ENCODE measurements at regions not wholly inside any gene's neighbourhood (a gene's known extent, or its start where the extent isn't known, plus 50 kb on each side); places are given as distances from the start of the nearest gene placed in this dataset.

DNA sequence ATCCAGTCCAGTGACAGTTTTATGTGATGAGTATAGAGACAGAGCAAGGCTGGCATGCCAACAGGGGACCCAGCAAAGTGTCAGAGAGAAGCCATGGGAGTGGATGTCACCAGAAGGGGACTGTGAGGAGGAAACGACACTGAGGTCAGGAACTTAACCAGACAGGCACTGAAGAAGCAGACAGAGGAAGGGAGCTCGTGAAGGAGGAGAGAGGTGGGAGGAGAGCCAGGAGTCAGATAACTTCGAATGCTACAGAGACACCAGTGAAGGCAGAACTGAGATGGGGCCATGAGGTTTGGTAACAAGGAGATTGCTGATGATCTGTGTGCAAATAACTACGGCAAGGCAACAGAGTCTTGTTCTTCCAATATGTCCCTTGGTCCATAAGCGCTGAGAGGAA, 211.1 kb upstream of the FOXA2 start:
- no peak for DNase-seq

DNA sequence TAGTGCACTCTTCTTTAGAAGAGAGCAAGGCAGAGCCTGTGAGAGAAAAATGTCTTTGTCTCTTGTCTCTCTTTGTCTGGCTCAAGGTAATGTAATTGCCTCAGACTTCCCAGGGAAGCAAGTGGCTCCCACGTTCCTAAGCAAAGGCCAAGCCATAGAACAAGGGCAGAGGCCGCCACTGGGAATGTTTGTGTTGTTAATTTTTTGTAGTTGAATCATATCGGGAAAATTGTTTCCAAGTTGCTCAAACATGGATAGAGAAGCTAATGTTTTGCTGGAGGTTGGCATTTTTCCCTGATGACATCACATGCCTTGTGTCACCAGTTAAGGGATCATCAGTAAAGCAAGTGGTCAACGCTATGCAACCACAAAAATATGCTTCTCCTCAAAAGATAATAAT, 211.5 kb upstream of the FOXA2 start:
- no peak for DNase-seq

DNA sequence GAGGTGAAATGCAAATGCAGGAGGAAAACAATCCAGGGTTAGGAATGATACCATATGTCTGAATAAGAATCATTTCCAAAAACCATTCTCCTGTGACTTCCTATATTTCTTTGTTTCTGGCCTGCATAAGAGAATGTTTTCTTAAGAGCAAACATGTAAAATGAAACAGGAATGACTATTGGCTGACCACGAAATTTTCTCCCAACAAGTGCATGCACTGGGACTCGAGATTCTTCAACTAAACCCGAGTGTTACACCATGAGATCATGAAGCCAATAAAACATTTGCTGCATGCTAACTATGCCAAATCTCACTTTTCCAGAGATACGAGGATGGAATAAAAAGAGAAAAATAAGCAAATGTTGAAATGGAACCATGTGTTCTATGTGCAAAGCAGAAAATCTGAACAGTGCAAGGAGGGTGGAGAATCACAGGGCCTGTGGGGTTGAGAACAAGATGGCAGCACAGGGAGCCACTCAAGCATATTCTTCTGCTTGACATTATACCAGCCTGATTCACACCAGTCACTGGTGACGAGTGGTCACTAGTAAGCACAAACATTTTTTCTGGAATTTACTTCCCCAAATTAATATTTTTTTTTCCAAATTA, 212.2 kb upstream of the FOXA2 start:
- no peak for DNase-seq

DNA sequence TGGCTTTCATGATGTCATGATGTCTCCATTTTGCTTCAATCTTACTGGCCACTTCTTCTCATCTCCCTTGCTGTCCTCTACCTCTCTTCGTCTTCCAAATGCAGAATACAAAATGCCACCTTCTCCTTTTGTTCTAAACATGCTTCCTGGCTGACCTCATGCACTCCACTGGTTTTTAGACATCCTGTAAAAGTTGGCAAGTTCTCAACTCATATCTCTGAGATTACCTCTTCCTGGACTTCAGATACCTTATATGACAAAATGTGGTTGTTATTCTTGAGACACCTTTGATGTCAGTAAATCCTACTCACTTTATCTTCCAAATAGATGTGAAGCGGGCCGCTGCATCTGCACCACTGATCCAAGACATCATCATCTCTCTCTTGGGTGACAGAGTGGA, 212.7 kb upstream of the FOXA2 start:
- DNase-seq: no peak

DNA sequence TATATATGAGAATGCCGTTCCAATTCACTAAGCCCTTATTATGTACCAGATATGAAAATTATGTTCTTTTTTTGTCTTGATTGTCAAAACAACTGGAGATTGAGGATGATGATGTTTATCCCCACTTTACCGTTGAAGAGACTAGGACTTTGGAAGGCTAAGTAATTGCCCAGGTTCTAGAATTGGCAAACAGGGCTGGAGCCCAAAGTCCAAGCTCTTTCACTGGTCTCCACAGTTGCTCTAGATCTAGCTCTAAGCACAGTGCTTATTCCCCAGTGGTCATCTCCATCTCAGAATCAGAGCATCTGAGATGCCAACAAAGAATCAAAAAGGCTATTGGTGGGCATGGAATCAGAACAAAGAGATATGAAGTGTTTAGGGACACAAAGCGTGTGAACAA, 215.3 kb upstream of the FOXA2 start:
- no peak for DNase-seq

DNA sequence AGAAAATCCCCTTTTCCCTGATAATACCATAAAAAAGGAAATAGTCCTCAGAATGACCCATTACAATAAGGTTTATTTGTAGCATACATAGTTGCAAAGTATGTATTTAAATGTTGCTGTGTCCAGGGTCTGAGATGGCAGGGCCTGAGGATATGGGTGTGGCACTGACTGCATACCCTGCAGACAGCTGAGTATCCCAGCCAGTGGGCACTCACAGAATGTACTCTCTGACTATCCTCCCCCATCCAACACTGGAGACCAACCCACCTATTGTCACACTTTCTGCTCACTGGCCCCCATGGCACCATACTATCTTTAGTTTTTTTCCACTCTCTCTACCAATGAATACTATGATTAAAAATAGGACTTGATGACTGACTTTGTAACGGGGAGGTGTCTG, 215.8 kb upstream of the FOXA2 start:
- DNase-seq: no peak

DNA sequence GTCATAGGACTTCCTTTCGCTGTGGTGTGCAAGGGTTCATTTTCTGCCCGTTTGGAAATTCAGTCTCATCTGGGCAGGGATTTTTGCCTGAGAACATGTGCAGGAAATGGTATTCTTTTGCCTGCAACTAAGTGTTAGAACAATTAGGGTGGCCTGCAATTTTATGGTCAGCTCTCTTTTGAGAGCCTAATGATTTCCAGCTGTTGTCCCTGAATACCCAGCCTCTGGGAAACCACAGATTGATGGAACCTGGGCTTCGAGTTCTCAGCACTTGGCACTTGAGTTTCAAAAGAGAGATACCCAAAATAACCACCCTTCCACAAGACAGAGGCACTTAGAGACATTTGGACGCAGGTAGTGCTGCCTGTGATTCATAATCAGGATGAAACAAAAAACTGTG, 217.2 kb upstream of the FOXA2 start:
- DNase-seq: no peak

DNA sequence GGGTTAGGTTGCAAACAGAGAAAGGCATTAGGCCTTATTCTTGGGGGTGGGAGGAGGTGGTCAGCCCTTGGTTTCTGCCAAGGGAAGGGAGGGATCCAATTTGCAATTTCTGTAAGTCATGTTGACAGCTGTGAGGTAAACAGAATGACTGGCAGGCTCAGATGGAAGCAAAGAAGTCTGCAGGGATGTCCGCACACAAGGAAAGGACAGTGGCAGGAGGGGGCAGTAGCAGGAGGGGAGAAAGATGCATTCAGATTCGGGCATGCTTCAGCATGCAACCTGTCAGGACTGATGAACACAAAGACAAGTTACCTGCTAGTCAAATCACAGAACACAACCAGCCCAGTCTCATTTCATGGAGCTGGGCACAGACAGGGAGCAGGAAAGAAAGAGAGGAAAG, 217.9 kb upstream of the FOXA2 start:
- DNase-seq: no peak

DNA sequence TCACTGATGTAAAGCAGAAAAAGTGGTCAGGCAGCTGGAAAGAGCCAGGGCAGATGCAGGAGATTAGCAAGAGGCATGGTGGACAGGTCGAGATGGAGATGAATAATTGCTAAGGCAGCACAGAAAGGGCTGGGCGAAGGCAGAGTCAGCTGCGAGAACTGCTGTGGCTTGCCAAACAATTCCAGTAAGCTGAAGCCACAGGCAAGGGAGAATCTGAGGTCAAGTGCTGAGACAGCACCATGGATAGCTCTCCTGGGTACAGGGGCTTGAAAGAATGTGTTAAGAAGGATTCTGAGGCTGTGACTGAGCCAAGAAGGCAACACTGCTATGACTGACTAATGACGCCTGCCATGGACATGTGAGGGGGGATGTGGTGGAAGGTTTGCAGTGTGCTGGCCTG, 220.8 kb upstream of the FOXA2 start:
- no peak for DNase-seq

DNA sequence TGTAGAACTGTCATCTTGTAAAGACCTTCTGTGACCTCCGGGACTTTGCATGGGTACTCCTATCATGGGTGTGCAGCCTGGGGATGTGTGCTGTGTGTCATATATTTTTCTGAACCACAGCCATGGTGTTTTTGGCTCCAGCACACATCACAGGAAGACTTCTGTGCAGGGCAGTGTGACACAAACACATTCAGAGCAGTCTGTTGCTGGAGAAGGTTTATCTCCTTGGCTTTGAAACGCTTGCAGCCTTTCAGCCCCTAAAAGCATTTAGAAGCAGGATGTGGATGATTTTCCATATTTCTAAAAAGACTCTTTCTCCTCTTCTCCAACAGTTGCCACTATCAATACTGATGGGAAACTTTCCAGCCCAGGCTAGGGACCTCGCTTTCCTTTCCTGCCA, 221.6 kb upstream of the FOXA2 start:
- DNase-seq: no peak

DNA sequence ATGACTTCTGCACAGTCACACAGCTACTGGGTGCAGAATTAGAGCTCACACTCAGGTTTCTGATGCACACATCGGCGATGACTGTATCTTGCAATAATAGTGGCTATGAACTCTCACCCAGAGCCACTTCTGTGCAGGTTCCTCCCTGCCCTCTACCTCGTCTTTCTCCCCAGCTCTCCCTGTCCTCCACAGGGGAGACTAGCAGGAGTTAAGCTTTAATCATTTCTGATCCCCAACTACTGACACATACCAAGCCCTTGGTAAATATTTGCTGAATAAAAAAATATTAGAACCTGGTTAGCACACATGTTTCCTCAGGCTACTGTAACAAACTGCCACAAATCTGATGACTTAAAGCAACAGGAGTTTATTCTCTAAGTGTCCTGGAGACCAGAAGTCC, 222.7 kb upstream of the FOXA2 start:
- no peak for DNase-seq

DNA sequence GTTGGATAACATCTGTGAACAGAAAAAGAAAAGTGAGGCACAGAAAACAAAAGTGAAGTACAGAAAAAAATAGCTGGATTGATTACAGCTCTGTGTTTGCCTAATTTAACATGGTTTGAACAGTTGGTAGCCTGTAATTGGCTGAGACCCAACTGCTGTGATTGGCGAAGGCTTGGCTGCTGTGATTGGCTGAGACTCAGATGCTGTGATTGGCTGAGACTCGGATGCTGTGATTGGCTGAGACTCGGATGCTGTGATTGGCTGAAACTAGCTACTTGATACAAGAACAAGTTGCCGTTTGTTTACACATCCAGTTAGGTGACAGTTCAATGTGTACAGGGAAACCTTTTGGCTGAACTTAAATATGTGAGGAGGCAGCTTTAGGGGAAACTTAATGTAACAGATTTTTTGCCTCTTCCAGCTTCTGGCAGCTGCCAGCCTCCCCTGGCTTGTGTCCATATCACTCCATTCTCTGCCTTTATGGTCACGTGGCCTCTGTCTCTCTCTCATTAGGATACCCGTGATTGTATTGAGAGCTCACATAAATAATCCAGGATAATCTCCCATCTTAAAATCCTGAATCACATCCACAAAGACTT, 223.4 kb upstream of the FOXA2 start:
- no peak for DNase-seq

DNA sequence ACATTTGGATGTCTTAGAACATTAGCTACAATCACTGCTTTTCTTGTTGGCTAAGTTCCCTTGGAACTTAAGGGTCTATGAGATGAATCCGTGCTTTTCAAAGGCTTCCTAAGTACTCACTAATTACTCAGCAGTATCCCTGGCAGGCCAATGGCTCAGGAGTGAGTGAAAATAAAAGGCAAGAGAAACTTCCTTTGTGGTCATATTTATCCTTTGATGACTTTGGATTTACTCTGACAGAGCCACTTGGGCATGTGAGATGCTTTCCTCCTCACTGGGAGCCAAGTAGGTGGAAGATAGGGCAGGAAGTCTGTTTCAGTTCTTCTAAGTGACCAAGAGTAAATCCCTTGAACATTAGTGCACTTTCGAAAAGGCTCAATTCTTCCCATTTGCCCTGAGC, 224.3 kb upstream of the FOXA2 start:
- DNase-seq: no peak

DNA sequence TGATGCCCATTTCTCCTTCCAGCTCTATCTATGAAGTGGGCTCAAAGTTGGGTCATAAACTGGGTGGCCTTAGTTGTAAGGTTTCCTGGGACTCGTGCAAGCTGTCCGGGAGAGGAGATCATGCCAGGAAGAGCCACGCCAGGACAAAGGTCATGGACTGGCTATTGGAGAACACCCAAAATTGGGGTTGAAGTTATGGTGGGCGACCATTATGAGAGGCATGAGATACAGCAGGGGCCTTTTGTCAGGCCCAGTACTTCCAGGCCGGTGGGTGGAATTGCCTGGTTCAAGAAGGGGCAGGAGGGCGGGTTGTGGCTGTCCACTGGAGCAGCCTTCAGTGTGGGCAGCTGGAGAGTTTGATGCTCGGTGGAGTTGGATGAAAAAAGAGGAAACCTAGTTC, 225.1 kb upstream of the SSTR4 start:
- no peak for DNase-seq

DNA sequence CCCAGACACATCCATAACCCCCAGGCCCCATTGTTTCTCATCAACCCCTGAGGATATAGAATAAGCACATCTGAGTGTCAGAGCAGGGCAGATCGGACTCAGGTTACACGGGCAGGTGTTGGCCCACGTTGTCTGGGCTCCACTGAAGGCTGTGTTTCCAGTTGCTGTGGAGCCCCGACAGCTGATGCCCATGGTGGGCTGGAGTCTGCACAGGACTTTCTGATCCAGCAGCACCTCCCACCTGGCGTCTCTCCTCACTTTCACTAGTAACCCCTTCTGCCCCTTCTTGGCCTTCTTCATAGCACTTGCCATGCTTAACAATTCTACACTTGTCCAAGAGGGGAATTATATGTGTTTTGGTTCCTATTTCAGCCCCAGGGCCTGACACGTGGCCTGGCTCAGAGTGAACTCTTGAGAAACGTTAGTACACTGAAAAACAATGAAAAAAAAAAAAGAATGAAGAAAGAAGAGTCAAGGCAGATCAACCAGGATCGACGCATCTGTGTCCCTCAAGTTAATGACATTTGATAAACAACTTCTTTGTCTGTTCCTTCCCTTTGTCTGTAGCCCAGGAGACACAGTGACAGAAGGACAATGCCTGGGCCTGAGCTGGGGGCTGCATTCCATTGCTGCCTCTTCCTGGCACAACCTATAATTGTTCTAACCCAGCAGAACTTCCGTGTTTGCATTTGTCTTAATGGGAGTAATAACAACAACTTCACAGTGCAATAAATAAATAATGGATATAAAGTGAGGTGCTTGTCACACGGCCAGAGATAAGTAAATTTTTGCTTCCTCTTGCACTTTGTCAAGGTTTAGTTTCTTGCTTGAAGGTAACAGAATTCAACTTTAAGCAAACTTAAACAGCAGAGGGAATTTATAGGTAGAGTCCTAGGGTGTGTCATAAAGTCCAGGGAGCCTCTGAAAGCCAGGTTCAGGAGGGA, 224.2 kb upstream of the SSTR4 start:
- no peak for DNase-seq

DNA sequence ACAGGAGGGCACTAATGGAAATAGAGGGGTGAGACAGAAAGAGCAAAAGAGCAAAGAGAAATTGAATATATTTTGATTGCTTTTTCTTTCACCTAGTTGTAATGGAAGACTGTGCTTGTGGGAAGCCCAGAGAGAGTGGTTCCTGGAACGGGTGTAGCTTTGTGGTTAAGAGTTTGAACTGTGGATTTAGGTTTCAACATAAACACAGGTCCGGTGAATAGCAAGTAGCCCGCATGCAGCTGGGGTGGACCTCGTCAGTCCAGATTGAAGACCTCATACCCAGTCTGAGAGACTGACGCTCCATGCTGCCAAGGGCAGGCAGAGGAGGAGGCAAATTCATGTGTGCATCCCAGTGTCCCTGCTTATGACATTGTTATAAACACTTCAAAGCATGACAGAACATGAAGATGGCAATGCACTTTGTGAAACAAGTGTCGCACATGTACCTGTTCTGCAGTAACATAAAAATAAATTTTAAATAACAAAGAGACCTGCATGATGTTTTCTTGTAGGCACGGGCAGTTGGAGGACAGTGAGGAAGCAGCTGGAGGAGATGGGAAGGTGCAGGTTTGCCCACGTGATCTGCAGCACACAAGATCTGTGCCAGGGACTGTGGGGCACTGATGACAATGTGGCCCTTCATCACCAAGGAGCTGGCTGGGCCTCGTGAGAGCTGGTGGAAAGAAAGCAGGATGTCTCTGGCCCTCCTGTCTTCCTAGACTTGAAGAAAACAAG, 220.5 kb upstream of the SSTR4 start:
- no peak for DNase-seq

DNA sequence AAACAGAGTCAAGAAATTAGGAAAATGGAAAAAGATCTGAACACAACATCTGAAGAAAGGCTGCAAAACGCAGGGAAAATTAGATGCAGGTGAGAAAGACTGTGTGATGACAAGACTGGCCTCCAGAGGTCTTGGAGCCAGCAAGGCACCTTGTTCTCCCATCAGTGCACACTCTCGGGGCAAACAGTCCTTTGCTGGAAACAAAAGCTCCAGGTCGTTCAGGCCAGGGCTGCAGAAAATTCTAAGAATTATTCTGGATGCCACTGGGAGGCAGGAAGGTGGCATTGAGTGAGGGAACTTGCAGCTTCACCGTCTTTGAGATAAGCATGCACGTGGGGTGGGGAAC, 219.9 kb upstream of the SSTR4 start:
- DNase-seq: no peak

DNA sequence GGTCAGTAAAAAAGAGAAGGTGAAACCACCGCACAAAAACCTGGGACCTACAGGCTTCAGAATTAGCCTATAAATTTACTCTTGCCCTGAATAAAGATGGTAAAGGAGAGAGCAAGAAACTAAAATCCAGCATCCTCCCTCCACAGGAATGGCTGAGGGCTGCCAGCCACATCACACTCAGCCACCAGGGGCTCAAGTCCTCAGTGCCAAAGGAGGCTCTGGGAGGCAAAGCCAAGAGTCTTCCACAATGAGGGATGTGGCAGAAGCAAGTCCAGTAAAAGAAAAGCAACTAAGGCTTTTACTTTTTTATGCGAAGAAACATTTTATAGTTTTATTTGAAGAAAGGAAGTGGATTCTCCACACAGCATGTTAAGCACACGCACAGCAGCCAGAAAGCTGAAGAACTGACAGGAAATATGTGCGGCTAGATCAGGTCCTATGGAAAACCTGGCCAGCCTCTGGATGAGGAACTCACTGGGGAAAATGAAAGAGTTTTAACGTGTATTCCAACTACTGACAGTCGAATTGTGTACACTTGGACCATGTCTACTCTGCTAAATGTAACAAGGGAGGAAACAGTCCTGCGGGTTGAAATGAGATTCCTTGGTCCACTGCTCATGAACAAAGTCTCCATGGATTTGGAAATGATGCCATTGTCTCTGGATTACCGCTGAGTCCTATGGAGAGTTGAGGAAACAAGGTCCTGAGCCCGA, 219.4 kb upstream of the SSTR4 start:
- DNase-seq: no peak

DNA sequence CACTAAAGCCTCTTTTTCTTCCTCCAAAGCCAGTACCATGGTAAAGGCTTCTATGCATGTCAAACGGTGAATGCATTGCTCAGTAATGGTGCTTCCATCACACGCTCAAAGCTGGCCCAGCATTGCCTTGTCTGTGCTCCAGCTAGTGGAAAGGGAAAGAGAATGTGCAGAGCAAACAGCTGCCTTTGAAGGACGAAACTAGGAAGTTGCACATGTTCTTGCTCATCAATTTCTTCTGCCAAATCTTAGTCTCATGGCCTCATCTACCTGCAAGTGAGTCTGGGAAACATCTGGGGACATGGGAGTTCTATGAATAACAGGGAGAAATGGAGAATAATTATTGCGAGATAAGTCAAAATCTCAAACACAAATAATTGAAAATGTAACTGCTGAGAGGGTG, 216.5 kb upstream of the SSTR4 start:
- no peak for DNase-seq

DNA sequence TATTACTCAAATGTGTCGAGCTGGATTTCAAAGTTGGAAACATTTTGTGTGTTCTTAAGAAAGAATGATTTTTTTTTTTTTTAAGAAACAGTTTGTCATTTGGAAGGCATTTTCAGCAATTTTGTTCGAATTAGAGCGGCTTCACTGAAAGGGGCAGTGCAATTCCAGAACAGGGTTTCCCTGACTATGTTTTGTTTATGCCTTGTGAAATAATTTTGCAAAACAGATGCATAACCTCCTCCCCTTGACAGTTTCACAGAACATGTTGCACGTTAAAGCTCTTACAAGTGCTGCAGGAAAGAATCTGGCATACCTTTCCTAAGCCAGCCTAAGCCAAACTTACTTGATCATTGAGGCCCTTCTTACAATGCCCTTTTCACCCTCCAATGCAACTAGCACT, 216.0 kb upstream of the SSTR4 start:
- no peak for DNase-seq

DNA sequence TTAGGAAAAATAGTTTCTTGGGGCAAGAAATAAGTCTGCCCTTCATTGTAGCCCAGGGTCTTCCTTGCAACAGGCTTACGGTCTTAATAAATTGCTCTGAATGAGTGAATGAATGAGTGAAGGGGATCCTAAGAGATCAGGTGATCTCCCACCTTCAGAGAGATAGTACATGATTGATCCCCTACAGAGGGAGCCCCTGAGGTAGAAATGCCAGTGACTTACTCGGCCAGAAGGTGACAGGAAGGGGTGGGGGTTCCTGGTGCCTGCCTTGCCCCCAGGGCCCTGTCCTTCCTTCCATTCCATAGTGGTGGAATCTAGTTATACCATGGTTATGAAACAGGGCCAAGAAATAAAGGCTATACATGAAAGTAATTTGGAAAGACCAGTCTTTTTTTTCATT, 215.3 kb upstream of the SSTR4 start:
- no peak for DNase-seq

DNA sequence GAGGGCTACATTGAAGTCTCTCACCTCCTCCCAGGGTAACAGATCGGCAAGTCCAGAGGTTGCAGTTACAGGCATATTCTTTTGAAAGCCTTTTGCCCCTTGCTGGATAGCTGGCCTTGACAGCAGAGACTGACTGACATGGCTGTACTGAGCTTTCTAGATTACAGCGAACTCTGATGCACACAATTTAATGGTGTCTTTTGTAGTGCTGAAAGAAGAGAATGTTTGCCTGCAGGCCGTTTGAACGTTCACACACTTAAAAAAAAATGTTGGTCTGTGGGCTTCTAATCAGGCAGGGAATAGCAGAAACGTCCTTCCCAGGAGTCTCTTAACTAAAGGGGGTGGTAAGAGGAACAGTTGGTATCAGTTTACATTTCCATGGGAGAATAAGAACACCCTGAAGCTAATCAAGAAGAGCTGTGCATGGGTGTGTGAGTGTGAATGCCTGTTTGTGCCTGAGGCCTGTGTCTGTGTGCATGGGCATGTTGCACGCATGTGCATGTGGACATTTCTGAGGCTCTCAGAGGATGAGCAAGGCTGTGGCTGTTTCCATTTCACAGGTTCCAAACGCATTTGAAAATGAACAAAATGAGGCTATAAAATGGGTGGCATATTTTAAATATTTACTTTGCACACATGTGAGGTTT, 213.9 kb upstream of the SSTR4 start:
- DNase-seq: no peak

DNA sequence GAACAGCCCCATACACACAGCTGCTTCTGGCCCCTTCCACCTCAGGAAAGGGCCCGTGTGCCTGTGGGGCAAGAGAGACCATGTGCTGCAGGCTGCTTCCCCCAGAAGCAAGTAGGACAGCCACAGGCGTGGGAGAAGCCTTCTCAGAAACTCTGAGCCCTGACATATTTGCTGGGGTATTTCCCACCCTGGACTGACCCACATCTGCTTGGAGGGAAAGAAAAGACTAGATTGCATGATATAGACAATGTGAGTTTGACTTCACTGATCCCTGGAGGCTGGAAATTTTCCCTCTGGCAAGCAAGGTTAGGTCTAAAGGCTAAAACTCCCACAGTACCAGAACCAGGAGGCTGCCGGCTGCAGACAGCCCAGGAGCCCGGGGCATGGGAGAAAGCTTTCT, 213.3 kb upstream of the SSTR4 start:
- DNase-seq: no peak
